SH-SY5Y (cell line): ENCODE measurements at regions not wholly inside any gene's neighbourhood (a gene's known extent, or its start where the extent isn't known, plus 50 kb on each side); places are given as distances from the start of the nearest gene placed in this dataset.

Experiments
- GATA2 ChIP-seq: IDR thresholded peaks from 2 replicates; pipeline ENCODE4 v1.6.1; 2011; ENCODE audit warnings: mild to moderate bottlenecking, low read depth, low read length
- GATA3 ChIP-seq: IDR thresholded peaks from 2 replicates; pipeline ENCODE4 v1.6.1; 2011; ENCODE audit warnings: low read depth, mild to moderate bottlenecking, low read length, moderate library complexity

- TF ChIP-seq GATA2 (no peak), GATA3 (no peak)
Measured at GRCh38 chr2:43007901-43008300, 215.5 kb upstream of the HAAO start.
